HUES48 (cell line): ENCODE measurements at regions not wholly inside any gene's neighbourhood (a gene's known extent, or its start where the extent isn't known, plus 50 kb on each side); places are given as distances from the start of the nearest gene placed in this dataset.
"Not testable (repeated sequence)": the region's sequence is repeated elsewhere in the genome, so short reads cannot be mapped to it uniquely, and the experiment has no call there.

Source experiments
- H3K27ac ChIP-seq: one replicate; pipeline ENCODE4 v1.7.0; 2013; ENCODE audit warnings: low read depth, low read length, inconsistent platforms
- H3K27me3 ChIP-seq: 2 replicates; pipeline ENCODE4 v1.6.1; 2013; ENCODE audit warnings: mild to moderate bottlenecking, low read length; ENCODE audit not compliant: control insufficient read depth, insufficient read depth
- H3K36me3 ChIP-seq: 2 replicates; pipeline ENCODE4 v1.6.1; 2013; ENCODE audit warnings: low read length; ENCODE audit not compliant: control insufficient read depth, insufficient read depth
- H3K4me1 ChIP-seq: 2 replicates; pipeline ENCODE4 v1.6.1; 2013; ENCODE audit warnings: mild to moderate bottlenecking, low read length; ENCODE audit not compliant: control insufficient read depth, insufficient read depth
- H3K4me3 ChIP-seq: 2 replicates; pipeline ENCODE4 v1.5.1; 2013; ENCODE audit warnings: mild to moderate bottlenecking, low read depth, low read length
- H3K9ac ChIP-seq: 2 replicates; pipeline ENCODE4 v1.6.1; 2013; ENCODE audit warnings: mild to moderate bottlenecking, low read depth, low read length, moderate library complexity
- H3K9me3 ChIP-seq: 2 replicates; pipeline ENCODE4 v1.6.1; 2013; ENCODE audit warnings: low read length; ENCODE audit not compliant: control insufficient read depth, insufficient read depth

DNA sequence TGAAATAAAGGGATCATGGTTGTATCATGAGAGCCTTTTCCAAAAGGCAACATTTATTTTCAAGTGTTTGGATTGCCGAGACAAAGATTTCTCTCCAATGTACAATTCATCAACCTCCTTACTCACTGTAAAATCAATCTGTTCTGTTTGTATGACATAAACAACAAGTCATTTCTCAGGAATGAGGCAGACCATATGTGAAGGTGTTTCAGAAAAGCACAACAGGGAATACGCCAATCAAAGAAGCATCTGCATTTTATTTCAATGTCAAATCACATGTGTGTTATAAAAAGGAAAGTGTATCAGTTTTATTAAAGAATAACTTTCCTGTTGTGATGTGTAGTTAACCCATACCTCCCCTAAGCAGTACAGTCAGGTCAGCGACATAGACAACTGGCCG lies 653.7 kb downstream of the TFAP2A start:
- H3K27ac ChIP-seq = no peak overlapping the region
- H3K27me3 ChIP-seq = no peaks in the 10 kb centered on the region
- no peaks in the 10 kb centered on the region for H3K9me3 ChIP-seq
- peaks cover 10% of the 10 kb centered on the region for H3K4me1 ChIP-seq
- H3K9ac ChIP-seq = no peak overlapping the region
- no peaks in the 10 kb centered on the region for H3K36me3 ChIP-seq
- H3K4me3 ChIP-seq = no peak overlapping the region

DNA sequence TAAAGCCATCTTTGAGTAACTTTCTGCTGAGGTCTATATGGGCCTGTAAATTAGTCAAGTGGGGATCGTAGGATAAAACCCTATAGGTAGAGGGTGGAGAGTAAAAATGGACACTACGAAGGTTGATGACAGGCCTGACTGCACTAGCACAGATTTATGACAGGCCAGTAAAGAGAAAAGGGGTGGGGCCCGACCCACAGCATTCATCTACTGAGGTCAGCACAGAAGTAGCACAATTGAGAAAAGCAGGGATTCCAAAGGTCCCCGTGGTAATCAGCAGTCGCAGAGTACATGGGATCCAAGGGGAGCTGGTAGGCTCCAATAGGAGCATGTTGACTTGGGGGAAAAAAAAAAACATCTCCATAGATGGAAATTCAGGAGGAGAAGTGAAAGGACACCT lies 660.4 kb downstream of the TFAP2A start:
- H3K9ac ChIP-seq = no peak overlapping the region
- H3K4me3 ChIP-seq = no peak overlapping the region
- no peak overlapping the region for H3K27ac ChIP-seq
- no peaks in the 10 kb centered on the region for H3K9me3 ChIP-seq
- no peaks in the 10 kb centered on the region for H3K4me1 ChIP-seq
- H3K27me3 ChIP-seq = no peaks in the 10 kb centered on the region
- no peaks in the 10 kb centered on the region for H3K36me3 ChIP-seq

DNA sequence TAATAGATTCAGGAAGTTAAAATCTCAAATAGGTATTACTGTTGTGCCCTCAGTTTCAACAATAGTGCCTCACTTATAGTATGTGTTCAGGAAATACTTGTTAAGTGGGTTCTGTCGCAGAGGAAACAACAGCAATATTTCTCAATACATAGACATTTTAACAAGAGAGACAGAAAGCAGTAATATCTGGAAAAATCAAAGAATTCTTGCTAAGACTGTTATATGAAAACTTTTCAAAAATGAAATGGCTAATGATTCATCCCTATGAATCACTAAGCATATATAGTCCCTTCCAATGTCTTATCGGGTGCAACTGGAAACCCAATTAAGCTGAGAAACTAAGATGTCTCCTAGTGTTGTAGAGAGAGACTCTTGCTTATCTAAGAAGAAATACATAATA lies 668.9 kb downstream of the TFAP2A start:
- no peak overlapping the region for H3K27ac ChIP-seq
- no peaks in the 10 kb centered on the region for H3K9me3 ChIP-seq
- no peaks in the 10 kb centered on the region for H3K27me3 ChIP-seq
- H3K4me1 ChIP-seq = no peaks in the 10 kb centered on the region
- H3K9ac ChIP-seq = no peak overlapping the region
- H3K36me3 ChIP-seq = no peaks in the 10 kb centered on the region
- no peak overlapping the region for H3K4me3 ChIP-seq

DNA sequence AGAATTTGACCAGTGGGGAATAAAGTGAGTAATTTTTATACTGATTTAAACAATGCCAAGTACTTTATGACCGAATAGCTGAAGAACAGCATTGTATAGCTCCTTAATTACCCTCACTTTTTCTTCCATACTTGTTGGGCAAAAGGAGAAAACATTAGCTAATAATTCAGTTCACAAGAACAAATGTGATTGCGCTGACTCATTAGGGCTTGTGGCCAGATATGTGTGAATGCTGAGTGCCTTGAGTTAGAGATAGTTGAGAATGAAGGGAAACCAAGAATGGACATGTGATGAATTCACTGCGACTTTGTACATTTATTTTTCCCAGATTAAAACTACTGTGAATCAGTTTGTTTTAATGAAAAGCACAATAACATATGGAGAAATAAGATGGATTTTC lies 669.4 kb downstream of the TFAP2A start:
- H3K27me3 ChIP-seq = no peaks in the 10 kb centered on the region
- no peaks in the 10 kb centered on the region for H3K36me3 ChIP-seq
- H3K9ac ChIP-seq = no peak overlapping the region
- no peaks in the 10 kb centered on the region for H3K9me3 ChIP-seq
- H3K4me3 ChIP-seq = no peak overlapping the region
- no peak overlapping the region for H3K27ac ChIP-seq
- H3K4me1 ChIP-seq = no peaks in the 10 kb centered on the region

DNA sequence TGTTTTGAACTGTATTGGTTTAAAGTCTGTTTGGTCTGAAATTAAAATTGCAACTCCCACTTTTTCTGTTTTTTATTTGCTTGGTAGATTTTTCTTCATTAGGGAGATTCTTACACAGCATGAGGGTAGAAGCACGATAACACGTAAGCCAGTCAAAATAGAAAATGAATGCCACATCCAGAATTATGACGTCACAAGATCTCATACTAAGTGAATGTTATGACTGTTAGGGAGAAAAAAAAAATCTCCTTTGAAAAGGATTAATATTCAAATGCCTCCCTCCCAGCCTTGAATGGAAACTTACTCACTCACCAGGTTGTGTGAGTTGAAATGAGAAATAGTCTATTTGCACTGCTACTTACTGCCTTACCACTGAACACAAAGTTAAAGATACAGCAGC lies 670.8 kb downstream of the TFAP2A start:
- Histone ChIP-seq H3K4me1 (no peaks in the 10 kb centered on the region), H3K27ac (no peak overlapping the region), H3K9me3 (no peaks in the 10 kb centered on the region), H3K27me3 (no peaks in the 10 kb centered on the region), H3K4me3 (no peak overlapping the region), H3K9ac (no peak overlapping the region), H3K36me3 (no peaks in the 10 kb centered on the region)

DNA sequence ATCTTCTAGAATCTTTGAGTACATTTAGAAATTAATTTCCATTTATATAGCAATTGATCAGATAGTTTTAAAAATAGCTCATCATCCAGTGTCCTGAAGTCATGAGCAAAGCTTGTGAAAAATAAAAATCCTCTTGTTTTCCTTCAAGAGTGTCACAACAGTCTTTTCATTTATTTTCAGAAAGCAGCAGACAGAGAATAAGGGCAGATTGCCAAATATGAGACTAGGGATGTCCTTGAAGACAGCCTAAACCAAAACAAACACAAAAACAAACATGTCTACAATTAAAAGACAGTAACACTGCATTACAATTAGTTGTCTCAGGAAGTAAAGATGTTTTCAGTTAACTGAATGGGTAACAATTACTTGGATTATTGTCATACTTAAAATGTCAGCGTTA lies 682.8 kb downstream of the TFAP2A start:
- Histone ChIP-seq H3K36me3 (no peaks in the 10 kb centered on the region), H3K4me3 (no peak overlapping the region), H3K9me3 (no peaks in the 10 kb centered on the region; the same call in 1 of the 2 replicates), H3K4me1 (peaks cover 3% of the 10 kb centered on the region; the same call in 1 of the 2 replicates), H3K27me3 (no peaks in the 10 kb centered on the region), H3K9ac (no peak overlapping the region), H3K27ac (no peak overlapping the region)

DNA sequence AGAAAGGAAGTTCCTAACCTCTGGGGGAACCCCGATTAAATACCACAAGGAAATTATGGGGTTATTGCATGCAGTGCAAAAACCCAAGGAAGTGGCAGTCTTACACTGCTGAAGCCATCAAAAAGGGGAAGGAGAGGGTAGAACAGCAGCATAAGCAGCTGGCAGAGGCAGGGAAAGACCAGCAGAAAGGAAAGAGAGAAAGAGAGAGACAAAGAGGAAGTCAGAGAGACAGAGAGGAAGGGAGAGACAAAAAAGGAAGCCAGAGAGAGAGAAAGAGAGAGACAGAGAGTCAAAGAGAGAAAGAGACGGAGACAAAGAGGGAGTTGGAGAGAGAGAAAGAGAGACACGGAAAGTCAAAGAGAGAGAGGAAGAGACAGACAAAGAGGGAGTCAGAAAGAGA lies 689.1 kb downstream of the TFAP2A start:
- not testable (repeated sequence) for H3K4me1 ChIP-seq

DNA sequence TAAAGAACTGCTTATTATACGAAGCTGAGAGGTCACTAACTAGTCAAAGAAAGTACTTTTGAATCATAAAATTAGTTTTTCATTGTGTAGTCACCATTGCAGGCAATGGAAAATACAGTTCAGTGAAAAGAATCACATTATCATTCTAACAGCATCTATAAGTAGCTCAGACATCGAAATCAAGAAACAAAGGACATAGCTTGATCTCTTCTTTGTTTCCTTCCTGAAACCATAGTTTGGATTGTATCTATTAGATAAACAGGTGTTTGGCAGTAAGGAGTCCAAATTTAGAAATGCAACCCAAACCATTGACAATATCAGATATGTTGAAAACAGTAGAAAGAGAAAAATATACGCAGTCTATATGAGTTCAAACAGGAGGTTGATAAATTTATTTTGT lies 697.3 kb downstream of the TFAP2A start:
- Histone ChIP-seq H3K27me3 (no peaks in the 10 kb centered on the region), H3K9me3 (no peaks in the 10 kb centered on the region), H3K4me3 (no peak overlapping the region), H3K27ac (no peak overlapping the region), H3K36me3 (no peaks in the 10 kb centered on the region), H3K4me1 (no peaks in the 10 kb centered on the region), H3K9ac (no peak overlapping the region)

More for the DNA sequence above, 689.1 kb downstream of the TFAP2A start:
- not testable (repeated sequence) for H3K27ac ChIP-seq, H3K27me3 ChIP-seq, H3K9me3 ChIP-seq, H3K9ac ChIP-seq, H3K36me3 ChIP-seq, H3K4me3 ChIP-seq

DNA sequence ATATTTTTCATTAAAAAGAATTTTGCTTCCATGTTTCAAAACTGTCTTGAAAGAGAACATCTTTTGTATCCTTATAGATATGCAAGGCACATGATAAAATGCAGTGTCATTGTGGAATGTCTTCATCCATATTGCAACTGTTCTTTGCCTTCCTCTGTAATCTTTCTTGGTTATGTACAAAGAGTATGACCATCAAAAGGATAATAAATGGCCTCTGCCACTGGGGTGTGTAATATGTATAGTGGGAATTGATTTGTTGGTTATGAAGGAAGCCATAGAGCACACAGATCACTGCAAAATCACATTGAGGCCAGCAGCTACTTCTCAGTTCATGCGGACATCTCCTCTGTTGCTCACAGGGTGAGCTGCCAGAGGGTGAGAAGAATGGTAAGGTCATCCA lies 703.5 kb downstream of the TFAP2A start:
- Histone ChIP-seq H3K36me3 (no peaks in the 10 kb centered on the region), H3K9me3 (no peaks in the 10 kb centered on the region), H3K27ac (no peak overlapping the region), H3K4me3 (no peak overlapping the region), H3K4me1 (peaks cover 22% of the 10 kb centered on the region), H3K27me3 (no peaks in the 10 kb centered on the region), H3K9ac (no peak overlapping the region)

DNA sequence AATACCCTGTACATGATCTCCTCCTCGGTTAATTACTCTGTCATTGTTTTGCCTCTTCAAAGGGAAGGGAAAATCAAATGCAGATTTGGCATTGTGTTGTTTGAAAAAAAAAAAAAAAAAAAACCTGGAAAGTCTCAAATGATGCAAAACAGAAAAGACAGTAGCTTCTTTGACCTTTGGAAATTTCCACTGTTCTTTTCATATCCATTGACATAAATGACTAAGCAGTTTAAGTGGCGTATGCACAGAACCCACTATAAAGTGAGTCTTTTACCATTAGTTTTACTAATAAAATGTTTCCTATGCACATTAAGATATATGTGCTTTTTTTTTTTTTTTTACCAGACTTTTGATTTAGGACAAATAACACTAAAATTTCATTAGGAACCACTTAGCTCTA lies 704.3 kb downstream of the TFAP2A start:
- H3K9ac ChIP-seq = no peak overlapping the region
- H3K27ac ChIP-seq = no peak overlapping the region
- H3K9me3 ChIP-seq = no peaks in the 10 kb centered on the region
- no peaks in the 10 kb centered on the region for H3K27me3 ChIP-seq
- H3K36me3 ChIP-seq = no peaks in the 10 kb centered on the region
- H3K4me1 ChIP-seq = peaks cover 22% of the 10 kb centered on the region
- no peak overlapping the region for H3K4me3 ChIP-seq

DNA sequence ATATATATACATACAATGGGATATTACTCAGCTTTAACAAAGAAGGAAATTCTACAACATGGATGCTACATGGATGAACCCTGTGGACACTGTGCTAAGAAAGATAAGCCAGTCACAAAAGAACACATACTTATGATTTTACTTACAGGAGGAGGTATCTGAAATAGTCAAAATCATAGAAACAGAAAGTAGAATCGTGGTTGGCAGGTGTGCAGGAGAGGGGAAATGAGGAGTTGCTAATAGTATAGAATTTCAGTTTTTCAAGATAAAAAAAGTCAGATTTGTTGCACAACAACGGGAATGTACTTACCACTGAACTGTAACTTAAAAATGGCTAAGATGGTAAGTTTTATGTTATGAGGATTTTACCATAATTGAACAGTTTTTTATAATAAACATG lies 706.3 kb downstream of the TFAP2A start:
- H3K27me3 ChIP-seq = no peaks in the 10 kb centered on the region
- H3K36me3 ChIP-seq = no peaks in the 10 kb centered on the region
- no peak overlapping the region for H3K4me3 ChIP-seq
- H3K4me1 ChIP-seq = peaks cover 22% of the 10 kb centered on the region
- H3K9ac ChIP-seq = no peak overlapping the region
- no peak overlapping the region for H3K27ac ChIP-seq
- no peaks in the 10 kb centered on the region for H3K9me3 ChIP-seq

DNA sequence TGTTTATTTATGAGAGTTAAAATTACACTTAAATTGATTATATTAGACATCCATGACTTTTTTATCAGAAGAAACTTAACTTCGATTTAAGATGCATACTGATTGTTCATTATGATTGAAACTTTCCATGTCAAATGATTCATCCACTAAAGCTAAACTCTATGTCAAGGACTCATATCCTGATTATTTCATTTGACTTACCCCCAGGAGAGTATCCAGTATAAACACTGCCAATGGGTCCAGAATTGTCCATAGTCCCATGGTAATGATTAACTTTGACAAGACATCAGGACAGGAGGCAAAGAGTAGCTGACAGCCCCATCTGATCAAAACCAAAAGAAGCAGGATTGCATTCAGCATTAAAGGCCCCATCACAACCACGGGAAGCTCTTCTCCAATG lies 709.9 kb downstream of the TFAP2A start:
- Histone ChIP-seq H3K4me1 (no peaks in the 10 kb centered on the region; the same call in 1 of the 2 replicates), H3K9me3 (no peaks in the 10 kb centered on the region), H3K4me3 (no peak overlapping the region)

More for the DNA sequence above, 709.9 kb downstream of the TFAP2A start:
- H3K36me3 ChIP-seq = no peaks in the 10 kb centered on the region
- no peaks in the 10 kb centered on the region for H3K27me3 ChIP-seq
- H3K9ac ChIP-seq = no peak overlapping the region
- no peak overlapping the region for H3K27ac ChIP-seq
